Prostate gland (tissue), 2 donors: ENCODE measurements at regions not wholly inside any gene's neighbourhood (a gene's known extent, or its start where the extent isn't known, plus 50 kb on each side); places are given as distances from the start of the nearest gene placed in this dataset.

Source experiments
- POLR2A ChIP-seq: fragments of 450-650 bp; IDR thresholded peaks from one replicate; pipeline ENCODE4 v1.6.1; 2016; ENCODE audit warnings: antibody characterized with exemption, mild to moderate bottlenecking
- POLR2AphosphoS5 ChIP-seq: sonication (generic); formaldehyde crosslinking; IDR thresholded peaks from one replicate; pipeline ENCODE4 v1.6.1; 2017; ENCODE audit warnings: antibody characterized with exemption
- TF ChIP-seq, protein P1 (sequence below), 4 experiments: fragments of 200-600 bp in 2 of 4; fragments of 450-650 bp in 2 of 4; sonication (generic) in 2 of 4; IDR thresholded peaks; 1 replicate in 3 of 4; 2 replicates in 1 of 4; pipeline ENCODE4 v1.5.1; 2016 to 2019; ENCODE audit warnings: antibody characterized with exemption in 4 of 4, mild to moderate bottlenecking in 2 of 4, moderate library complexity in 2 of 4

DNA sequence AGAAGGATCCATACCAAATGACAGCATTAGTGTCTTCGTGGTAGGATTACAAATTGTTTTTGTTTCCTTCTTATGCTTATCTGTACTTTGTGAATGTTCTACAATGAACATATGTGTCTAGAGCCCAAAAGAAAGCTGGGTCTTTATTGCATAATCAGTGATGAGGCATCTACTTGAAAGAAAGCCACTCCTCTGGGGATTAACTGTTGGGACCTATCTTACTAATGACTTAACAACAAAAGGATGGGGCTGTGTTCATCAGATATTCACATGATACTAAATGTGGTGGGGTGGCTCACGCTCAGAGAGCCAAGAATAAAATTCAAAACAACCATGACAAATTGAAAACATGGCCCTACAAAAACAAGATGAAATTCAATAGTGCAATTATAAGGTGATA is 160.2 kb downstream of the RGS9 start:
- TF ChIP-seq POLR2A (no peak), POLR2AphosphoS5 (no peak)
- TF ChIP-seq, protein P1, sequence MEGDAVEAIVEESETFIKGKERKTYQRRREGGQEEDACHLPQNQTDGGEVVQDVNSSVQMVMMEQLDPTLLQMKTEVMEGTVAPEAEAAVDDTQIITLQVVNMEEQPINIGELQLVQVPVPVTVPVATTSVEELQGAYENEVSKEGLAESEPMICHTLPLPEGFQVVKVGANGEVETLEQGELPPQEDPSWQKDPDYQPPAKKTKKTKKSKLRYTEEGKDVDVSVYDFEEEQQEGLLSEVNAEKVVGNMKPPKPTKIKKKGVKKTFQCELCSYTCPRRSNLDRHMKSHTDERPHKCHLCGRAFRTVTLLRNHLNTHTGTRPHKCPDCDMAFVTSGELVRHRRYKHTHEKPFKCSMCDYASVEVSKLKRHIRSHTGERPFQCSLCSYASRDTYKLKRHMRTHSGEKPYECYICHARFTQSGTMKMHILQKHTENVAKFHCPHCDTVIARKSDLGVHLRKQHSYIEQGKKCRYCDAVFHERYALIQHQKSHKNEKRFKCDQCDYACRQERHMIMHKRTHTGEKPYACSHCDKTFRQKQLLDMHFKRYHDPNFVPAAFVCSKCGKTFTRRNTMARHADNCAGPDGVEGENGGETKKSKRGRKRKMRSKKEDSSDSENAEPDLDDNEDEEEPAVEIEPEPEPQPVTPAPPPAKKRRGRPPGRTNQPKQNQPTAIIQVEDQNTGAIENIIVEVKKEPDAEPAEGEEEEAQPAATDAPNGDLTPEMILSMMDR (IDR thresholded peaks at IDR 0.05): no peak
